DMS 273 (cell line): ENCODE measurements at regions not wholly inside any gene's neighbourhood (a gene's known extent, or its start where the extent isn't known, plus 50 kb on each side); places are given as distances from the start of the nearest gene placed in this dataset.

ENCODE experiments used
- DNase-seq: peaks from one replicate; lab custom pipeline; 2025; ENCODE audit not compliant: unreplicated experiment; lab: John Stamatoyannopoulos, UW

DNA sequence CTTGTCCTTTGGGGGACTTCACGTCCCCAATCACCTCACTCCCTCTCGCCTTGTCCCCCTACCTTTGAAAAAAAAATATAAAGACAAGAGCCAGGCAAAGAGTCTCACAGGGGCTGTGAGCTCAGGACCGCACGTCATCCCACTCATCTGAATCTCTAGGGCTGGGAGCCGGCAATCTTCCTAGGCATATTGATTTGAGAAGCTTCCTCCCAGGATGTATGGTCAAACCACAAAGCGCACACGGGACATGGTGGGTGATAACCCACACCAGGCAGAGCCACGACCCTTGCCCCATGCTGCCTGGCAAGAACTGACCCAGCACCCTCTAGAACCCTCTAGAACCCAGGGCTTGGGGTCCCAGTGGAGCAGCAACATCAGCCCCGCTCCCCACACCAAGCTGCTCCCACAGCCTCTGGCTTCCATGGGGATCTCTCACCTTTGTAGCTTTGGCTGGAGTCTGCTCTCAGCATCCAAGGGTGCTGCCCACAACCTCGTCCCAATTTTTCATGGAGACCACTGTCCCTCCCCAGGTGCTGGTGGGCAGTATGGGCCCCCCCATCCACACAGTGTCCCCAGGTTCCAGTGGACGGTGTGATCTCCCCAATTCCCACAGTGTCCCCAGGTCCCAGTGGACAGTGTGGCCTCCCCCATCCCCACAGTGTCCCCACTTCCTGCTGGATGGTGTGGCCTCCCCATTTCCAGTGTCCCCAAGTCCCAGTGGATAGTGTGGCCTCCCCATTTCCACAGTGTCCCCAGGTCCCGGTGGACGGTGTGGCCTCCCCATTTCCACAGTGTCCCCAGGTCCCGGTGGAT is 85.2 kb upstream of the FGF3 start:
- no peak for DNase-seq

DNA sequence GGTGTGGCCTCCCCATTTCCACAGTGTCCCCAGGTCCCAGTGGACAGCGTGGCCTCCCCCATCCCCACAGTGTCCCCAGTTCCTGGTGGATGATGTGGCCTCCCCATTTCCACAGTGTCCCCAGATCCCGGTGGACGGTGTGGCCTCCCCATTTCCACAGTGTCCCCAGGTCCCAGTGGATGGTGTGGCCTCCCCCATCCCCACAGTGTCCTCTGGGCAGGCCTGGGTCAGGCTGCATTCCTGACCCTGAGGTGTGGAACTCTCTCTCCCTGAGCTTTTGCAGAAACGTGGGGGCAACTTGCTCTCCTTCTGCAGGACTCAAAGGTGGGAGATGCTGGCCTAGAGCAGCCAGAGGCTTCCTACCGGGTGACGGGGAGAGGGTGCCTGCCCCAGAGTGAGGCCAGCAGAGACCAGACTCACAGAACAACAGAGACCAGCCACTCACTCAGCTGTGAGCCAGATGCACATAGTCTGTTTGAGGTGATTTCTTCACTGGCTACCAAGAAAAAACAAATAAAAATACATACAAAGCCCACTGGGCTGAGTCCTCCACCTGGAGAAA is 85.8 kb upstream of the FGF3 start:
- DNase-seq: no peak

DNA sequence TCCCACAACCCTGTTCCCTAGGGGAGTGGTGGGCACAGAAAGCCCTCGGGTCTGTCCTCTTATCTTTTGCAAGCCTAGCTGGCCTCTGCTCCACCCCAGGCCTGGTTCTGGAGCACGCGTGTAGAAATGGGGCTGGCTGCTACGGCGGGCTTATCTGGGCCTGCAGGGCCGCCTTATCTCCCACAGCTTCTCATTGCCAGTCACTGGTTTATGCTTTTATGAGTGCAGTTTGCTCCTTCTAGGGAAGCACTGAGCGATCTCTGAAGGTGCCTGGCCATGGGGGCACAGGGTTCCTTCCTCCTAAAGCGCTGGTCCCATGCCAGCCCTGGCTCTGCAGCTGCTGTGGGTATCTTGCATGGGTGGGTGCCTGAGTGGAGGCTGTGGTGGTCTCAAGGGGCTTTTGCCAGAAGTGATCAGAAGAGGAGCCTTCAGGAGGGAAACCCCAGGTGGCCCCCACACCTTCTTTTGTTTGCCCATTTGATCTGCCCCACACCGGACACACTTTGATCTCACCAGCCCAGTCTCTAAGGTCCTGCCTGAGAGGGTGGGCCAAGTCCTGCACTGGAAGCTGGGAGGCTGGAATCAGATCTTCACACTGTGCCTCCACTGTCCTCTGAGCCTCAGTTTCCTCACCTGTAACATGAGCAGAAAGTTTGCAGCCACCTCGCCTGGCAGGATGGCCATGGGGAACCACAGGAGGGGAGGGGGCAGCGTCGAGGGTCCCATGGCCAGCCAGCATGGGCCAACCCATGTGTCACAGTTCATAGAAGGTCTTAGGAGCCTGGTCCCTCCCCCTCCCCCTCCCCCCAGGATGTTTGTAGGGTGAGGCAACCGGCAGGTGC is 86.6 kb upstream of the FGF3 start:
- no peak for DNase-seq

DNA sequence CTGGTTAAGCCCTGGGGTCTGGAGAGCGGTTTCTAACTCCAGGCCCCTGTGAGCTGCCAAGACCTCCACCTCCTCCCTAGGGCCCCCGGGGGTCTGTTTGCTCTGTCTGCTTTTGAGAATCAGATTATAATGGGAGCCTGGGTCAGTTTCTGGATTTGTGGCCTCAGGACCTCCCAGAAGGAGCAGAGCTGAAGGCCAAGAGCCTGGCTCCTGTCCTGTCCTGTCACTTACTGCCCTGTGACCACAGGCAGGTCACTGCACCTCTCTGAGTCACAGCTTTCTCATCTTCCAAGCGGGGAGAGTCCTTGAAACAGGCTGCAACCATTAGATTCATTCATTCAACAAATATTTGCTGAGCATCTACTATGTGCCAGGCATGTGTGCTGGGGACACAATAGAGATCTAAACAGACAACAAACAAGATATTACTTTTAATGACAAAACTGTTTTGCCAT is 87.3 kb upstream of the FGF3 start:
- no peak for DNase-seq

- no peak for DNase-seq
Observed at GRCh38 chr11:69907611-69908010, 88.4 kb upstream of the FGF3 start.

- DNase-seq: no peak
Observed at GRCh38 chr11:69908511-69909220, 89.5 kb upstream of the FGF3 start.

- DNase-seq: peak; percentile 29
Observed at GRCh38 chr11:69909561-69910518, 90.6 kb upstream of the FGF3 start.

- DNase-seq: no peak
Observed at GRCh38 chr11:69910519-69911309, 91.5 kb upstream of the FGF3 start.

DNA sequence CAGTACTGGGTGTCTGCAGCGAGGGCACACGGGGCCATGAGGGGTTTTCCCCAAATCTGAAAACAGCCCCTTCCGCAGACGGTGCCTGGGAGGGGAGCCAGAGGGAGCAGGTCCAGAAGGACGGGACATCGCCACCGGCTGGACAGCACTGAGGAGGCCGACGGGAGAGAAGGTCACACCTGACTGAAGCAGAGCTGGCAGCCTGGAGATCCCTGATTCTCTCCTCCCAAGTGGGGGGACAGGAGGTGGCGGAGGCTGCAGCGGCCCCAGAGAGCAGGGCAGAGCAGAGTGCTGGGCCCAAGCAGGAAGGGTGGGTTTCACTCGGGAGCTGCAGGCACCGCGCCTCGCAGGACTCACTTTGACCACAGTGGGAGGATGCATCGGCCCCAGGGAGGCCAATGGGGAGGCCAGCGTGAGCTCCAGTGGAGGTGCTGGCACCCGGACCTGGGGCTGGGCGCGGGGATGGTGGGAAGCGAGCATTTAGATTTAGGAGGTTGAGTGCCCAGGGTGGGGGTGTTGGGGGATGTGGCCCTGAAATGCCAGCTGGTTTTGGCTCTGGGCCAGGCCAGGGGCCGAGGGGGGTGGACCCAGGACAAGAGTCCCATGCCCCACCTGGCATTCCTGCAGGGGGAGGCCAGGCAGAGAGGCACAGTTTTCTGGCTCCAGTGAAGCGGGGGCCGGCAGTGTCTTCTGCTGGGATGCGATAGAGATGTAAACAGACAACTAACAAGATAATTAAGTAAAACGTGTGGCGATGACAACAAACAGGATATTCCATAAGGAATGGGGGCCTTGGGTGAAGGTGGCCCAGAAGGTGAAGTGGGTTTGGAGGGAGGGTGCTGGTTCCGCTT is 92.3 kb upstream of the FGF3 start:
- no peak for DNase-seq

- no peak for DNase-seq
Observed at GRCh38 chr11:69912161-69912910, 93.1 kb upstream of the FGF3 start.

DNA sequence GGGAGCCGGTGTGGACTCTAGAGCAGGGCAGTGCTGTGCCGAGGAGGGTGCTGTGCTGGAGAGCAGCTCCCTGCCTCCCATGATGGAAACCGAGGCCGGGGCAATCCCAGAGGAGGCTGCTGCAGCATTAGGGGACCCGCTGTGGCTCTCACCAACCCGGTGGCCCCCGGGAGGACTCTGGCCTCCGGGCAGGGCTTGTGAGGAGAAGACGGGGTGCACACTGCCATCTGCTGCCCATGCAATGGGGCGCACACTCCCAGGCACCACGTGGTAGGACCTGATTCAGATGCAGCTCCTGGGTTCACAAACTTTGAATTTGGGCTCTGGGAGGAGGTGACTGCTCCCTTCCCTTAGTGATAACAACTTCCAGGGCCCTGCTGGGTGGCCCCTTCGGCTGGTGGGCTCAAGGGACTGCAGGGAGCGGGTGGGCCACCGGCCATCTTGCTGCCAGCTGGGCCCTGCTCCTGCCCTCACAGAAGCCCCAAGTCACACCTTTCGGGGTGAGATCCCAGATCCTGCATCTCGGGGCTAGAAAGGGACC is 93.8 kb upstream of the FGF3 start:
- DNase-seq: peak; percentile 19

DNA sequence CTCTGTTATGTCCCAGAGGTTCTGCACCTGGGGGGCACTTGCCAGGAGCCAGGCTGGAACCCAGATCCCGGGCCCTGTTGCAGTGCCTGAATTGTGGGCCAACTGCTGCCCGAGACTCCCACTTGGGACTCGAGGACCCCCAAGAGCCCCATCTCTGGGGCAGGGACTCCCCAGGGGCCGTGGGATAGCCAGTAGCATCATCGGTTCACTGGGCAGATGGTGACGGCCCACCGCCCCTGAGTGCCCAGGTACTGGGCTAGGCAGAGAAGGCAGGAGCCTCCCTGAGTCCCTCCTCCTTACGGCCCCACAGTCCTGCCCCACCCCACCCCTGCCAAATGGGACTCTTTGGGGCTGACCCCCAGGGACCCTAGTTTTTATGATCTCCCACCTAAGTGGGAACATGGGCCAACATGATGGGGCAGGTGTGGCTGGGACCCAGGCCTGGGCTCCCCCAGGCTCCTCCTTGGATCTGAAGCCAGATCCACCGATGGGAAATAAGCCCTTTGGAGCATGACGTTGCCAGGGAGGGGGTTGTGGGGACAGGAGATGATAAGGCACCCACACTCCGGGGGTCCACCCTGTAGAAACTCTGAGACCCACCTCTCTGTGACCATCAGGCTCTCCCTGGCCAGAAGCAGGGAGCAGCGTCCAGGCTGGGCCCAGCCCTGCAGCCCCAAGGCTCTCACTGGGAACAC is 94.5 kb upstream of the FGF3 start:
- DNase-seq: no peak

DNA sequence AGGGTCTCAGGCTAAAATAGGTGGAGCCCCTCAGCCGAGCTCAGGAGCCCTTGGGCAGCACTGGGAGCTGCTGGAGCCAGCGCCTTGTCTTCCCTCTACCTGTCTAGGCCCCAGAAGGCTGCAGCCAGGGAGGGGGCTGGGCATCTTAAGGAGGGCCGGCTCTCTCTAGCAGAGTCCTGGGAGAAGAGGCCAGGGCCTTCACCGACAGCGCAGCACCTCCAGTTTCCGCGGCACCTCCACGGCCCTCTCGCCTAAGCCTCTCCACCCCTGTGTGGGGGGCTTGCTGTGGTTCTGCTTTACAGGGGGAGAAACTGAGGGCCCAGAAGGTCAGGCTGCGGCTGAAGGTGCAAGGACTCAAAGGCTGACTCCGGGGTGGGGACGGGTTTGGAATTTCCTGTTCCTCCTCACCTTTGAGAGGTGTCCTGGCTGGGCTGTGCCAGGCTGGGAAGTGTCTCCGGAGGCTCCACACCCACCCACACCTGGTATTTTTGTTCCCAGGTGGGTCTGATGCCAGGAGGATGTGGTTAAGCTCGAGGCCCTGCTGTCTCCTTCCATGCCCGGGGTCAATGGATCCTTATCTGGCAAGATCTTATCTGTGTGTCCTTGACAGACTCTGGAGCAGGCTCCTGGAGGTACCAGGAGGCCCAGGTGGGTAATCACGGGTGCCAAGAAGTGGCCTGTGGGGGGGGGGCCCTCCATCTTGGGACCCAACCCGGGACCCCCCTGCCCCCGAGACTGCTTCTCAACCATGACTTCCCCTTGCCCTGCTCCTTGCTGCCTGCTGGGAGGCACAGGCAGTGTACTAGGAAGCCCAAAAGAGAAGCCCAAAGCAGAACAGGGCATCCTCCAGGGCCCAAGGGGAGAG is 95.3 kb upstream of the FGF3 start:
- DNase-seq: no peak

GRCh38 chr11:69915151-69915500 is 95.9 kb upstream of the FGF3 start:
- DNase-seq: no peak

DNA sequence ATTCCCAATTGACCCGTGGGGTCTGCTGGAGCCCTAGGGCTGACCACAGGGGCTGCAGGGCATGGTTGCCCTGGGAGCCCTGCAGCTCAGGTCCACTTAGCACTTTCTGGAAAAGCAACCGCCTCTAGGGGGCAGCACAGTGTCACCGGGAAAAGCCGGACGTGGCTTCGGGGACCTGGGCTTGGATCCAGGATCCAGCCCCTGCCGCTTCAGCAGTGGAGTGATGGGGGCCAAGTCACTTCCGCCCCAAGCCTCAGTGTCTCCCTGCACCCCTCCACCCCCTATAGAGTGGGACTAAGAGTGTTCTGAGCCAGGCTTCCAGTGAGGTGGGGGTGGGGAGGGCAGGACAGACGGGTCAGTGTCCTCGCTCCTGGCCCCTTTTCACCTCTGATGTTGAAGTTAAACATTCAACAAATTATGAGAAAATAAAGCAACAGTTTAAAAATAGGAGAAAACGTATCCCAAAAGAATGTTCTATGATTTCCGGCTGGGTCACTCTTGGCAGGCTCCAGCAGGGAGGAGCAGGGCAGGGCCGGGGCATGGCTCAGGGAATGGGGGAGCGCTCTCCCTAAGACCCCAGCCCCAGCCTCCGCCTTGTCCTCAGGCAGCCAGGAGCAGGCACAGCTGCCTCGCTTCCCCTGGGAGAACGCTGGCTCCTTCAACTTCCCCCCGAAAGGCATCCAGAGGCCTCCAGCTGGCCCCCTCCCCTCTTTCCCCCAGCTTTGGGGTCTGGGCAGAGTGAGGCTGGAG is 96.5 kb upstream of the FGF3 start:
- DNase-seq: peak; percentile 79
